DMS153 (cell line): ENCODE measurements at regions not wholly inside any gene's neighbourhood (a gene's known extent, or its start where the extent isn't known, plus 50 kb on each side); places are given as distances from the start of the nearest gene placed in this dataset.

ENCODE experiments used
- DNase-seq: peaks from one replicate; lab custom pipeline; 2025; lab: John Stamatoyannopoulos, UW

- DNase-seq = no peak
These were observed 294.7 kb downstream of the FBXO15 start for GRCh38 chr18:73852789-73853549.

DNA sequence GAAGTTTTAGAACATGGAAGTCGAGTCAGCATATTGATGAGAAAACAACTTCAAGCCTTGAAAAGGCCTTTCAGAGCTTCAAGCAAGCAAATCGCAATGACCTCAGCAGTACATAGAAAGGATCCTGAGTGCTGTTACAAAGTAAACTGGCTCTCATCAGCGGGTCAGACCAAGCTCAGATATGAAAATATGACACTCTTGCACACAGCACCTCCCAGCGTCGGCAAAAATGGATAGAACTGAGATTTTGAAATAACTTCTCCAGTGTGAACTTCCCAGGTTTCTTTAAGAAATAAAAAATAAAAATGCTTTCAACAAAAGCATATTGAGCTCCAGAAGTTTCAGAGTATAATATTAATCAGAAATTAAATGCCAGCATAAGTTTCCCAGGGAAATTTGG, 296.9 kb downstream of the FBXO15 start:
- no peak for DNase-seq

DNA sequence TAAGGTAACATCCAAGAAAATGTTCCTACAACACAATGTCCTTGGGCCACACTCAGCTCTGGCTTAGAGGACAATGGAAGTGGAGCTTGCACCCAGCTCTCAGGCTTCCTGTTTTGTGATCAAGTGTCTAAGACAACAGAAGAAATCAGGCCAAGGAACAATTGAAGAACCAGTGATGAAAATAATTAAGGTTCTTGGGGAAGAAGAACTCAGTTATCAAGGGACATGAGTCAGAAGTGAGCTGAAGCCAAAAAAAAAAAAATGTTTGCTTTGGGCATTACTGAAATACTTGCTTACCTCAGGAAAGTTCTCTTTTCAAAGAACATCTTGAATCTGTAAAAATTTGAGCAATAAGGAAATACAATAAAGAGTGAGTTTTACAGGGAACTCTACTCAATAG, 299.0 kb downstream of the FBXO15 start:
- no peak for DNase-seq

GRCh38 chr18:73843455-73843854, 304.2 kb downstream of the FBXO15 start:
- no peak for DNase-seq

GRCh38 chr18:73842795-73843394, 304.7 kb downstream of the FBXO15 start:
- no peak for DNase-seq

DNA sequence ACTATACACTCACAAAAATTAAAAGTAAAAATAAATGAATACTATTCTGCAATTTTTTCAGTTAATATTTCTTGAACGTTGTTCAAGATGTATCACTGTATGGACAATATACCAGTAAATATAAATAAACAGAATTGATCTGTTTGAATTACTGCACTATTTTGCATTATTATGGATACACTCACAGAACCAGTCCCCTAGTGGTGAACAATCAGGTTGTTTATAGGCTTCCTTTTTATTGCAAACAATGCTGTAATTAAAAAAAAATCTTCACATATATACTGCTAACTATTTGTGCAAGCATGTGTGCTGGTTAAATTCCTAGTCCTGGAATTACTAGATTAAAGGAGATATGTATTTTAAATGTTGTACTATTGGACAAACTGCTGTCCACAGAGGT, 306.0 kb downstream of the FBXO15 start:
- DNase-seq = no peak

DNA sequence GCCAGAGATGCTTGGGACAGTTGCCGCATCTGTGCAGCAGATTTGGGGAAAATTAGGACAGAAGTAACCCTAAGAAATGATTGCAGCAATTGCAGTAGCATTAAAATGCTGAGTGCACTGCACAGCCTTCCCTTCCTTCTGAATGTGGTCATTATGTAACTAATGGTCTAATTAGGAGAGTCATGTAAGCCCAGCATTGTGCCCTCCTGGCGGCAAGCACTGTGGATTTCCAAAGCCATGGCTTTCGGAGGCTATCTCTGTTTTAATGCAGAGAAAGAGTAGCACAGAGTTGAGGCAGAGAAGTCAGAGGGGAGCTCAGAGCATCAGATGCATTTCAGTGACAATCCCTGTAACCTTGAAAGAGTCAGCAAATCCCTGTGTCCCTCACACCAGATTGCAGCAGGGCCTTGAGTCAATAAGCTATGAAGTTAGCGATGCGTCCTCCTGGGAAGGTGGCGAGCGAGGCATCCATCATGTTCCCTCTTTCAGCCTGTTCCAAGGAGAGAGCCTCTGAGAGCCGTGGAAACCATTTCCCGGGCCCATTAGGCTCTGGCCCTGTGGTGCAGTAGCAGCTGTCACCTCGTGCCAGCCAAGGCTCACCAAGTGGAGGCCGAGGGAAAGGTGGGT, 307.2 kb downstream of the FBXO15 start:
- no peak for DNase-seq

DNA sequence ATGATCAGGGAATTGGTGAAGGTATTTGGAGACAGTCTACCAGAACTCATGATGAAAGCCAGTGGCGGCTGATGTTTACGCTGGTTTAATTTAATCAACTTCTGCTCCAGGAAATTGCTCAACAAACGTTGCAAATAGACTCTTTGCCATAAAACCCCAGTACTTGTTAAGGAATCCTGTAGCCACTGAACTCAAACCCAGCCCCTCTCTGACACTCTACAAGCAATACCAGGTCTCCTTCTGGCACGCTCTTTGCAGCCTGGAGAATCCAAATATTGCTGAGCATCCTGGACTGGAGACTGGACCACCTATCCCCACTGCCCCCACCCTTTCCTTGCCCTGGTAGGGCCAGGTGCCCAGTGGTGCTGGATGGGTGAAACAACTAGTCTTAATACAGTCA, 308.2 kb downstream of the FBXO15 start:
- no peak for DNase-seq

GRCh38 chr18:73838107-73838506, 309.5 kb downstream of the FBXO15 start:
- no peak for DNase-seq

GRCh38 chr18:73835656-73836364, 311.8 kb downstream of the FBXO15 start:
- DNase-seq = no peak

- DNase-seq = no peak
These were observed 312.6 kb downstream of the FBXO15 start for GRCh38 chr18:73835039-73835438.

DNA sequence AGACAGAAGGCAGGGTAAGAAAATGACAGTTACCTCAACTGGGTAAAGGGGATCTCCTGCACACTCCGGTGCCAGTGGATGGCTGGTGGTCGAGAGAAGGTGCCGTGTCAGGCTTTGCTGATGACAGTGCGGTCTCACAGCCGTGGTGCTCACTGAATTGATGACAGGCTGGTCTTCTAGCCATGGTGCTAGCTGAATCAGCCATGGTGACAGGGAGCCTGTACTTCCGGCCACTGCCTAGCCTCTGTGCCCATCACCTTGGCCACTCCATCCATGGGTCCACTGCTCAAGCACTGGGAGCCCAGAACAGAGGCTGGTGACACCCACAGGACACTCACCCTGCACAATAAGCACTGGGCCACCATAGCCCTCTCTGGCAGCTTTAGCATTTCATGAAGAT, 315.9 kb downstream of the FBXO15 start:
- no peak for DNase-seq

DNA sequence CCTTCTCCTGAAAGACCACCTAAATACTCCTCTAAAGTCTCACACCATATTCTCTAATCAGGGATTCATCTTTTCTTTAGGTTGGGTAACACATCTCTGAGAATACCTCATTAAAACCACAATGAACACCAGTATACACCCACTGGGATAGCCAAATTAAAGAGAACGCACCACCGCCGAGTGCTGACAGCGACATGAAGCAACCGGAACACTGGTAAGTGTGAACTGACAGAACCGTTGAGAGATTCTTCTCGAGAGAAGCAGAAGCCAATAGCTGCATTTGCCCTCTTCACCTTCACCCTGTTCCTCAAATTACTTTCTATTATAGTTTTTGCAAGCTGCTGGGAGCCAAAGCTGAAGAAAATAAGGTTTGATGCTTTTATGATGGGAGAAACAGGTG, 318.5 kb downstream of the FBXO15 start:
- no peak for DNase-seq

DNA sequence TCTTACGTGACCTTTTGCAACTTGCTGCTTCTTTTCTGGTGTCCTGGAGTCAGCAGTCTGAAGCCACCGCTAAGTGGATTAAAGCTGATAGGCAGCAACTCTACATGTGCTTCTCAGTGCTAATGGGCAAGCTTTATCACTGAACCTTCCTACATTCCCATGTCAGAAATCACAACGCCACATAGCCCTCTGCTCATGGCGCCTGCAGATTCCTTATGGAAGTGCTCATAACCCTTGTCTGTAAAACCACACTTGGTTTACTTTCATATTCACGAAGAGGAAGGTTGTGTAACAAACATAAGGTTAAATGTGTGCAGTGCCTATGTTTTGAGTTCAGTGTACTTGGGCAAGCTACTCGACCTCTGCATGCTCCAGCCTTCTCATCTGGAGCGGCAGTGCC, 319.8 kb downstream of the FBXO15 start:
- DNase-seq = no peak

DNA sequence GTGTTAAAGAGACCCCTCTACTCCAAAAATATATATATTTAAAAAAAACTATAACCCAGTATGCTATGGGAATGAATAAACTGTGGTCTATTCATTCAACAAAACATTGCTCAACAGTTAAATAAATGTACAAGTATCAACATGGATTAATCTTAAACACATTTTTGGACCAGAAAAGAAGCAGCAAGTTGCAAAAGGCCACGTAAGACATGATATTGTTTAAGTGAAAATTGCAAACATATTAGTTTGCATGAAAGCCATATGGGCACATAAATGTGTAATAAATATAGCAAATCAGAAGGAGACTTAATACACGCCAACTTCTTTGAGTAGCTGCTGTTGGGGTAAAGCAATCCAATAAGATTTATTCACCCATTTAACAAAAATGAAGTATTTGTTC, 321.5 kb downstream of the FBXO15 start:
- DNase-seq = no peak

GRCh38 chr18:73824671-73825070, 323.0 kb downstream of the FBXO15 start:
- DNase-seq = no peak

DNA sequence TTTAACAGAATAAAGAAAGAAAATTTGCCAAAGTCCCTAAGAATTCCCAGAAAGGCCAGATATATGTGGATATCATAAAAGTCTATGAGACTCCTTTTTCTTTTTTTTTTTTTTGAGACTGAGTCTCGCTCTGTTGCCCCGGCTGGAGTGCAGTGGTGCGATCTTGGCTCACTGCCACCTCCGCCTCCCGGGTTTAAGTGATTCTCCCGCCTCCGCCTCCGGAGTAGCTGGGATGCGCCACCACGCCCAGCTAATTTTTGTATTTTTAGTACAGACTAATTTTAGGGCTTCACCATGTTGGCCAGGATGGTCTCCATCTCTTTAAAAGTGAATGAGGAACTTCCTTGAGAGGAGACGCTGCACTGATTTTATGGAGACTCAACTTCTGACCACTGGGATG, 335.2 kb downstream of the FBXO15 start:
- no peak for DNase-seq

- no peak for DNase-seq
These were observed 340.0 kb downstream of the FBXO15 start for GRCh38 chr18:73807551-73808192.

DNA sequence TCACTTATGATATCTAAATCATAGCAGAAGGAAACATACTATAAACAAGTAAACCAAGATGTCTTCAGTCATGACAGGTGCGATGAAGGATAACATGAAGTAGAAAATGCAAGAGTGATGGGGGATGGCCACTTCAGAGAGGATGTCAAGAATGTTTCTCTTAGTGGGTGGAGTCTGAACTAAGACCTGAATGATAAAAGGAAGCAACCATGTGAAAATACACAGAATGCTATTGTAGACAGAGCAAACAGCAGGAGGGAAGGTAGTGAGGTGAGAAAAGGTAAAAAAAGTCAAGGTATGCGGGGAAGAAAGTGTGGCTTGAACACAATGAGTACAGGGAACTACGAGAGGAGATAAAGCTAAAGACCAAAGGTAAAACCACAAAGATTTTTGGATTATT, 341.6 kb downstream of the FBXO15 start:
- no peak for DNase-seq

- DNase-seq = no peak
These were observed 350.2 kb downstream of the FBXO15 start for GRCh38 chr18:73797419-73797818.

DNA sequence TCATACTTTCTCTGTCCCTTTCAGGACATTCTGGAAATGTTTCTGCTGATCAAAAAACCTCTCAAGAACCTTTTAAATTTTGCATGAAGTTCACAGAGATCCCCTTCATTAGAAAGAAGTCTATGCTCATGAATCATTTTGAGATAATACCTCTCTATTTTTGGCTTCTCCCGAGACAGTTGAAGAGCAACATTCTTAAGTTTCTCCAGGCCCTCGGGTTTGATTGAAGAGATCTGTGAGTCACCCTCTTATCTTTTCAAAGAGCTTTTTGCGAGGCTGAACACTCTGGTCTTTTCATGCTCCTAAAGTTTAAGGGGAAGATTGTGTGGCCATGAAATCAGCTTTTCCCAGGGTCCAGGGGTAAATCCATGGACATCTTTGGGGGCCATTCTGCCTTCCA, 354.2 kb downstream of the FBXO15 start:
- no peak for DNase-seq

DNA sequence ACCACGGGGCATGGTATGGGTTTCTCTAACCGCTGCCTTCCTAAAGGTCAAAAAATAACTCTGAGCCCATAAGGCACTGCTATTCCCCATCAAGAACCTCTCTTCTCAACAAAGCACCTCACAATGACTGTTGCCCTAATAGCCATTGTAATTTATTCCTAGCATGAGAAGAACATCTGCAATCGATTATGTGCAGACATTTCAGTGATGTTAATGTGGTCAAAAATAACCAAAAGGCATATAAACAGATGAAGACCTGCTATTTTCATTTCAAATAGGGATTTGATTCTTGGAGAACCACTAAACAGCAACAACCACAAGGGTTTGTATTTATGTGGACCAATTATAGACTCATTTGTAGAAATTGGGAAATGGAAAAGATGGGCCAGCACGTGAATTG, 356.6 kb downstream of the FBXO15 start:
- no peak for DNase-seq
